Trophoblast cell (in vitro differentiated cells and primary cell): ENCODE measurements at regions not wholly inside any gene's neighbourhood (a gene's known extent, or its start where the extent isn't known, plus 50 kb on each side); places are given as distances from the start of the nearest gene placed in this dataset.

Experiments
- DNase-seq, 2 donors: peaks; one replicate each; pipeline ENCODE4 v3.0.0-alpha.2; 2016
- H2AFZ ChIP-seq: 2 replicates; pipeline ENCODE4 v1.6.1; 2013; ENCODE audit warnings: low read length, moderate library complexity, mild to moderate bottlenecking; ENCODE audit not compliant: insufficient read depth, poor library complexity
- H2AK5ac ChIP-seq: 2 replicates; pipeline ENCODE4 v1.6.1; 2013; ENCODE audit warnings: mild to moderate bottlenecking, low read length
- H2BK120ac ChIP-seq: 2 replicates; pipeline ENCODE4 v1.6.1; 2013; ENCODE audit warnings: low read length, mild to moderate bottlenecking, moderate library complexity; ENCODE audit not compliant: insufficient read depth, poor library complexity
- H2BK12ac ChIP-seq: 2 replicates; pipeline ENCODE4 v1.6.1; 2013; ENCODE audit warnings: mild to moderate bottlenecking, low read length, moderate library complexity
- H2BK5ac ChIP-seq: 2 replicates; pipeline ENCODE4 v1.6.1; 2013; ENCODE audit warnings: low read length, low read depth, moderate library complexity, mild to moderate bottlenecking; ENCODE audit not compliant: poor library complexity
- H3K14ac ChIP-seq: 2 replicates; pipeline ENCODE4 v1.6.1; 2013; ENCODE audit warnings: mild to moderate bottlenecking, low read length
- H3K18ac ChIP-seq: 2 replicates; pipeline ENCODE4 v1.6.1; 2013; ENCODE audit warnings: mild to moderate bottlenecking, low read length
- H3K23ac ChIP-seq: 2 replicates; pipeline ENCODE4 v1.6.1; 2013; ENCODE audit warnings: low read length
- H3K27ac ChIP-seq: 2 replicates; pipeline ENCODE4 v1.5.1; 2013; ENCODE audit warnings: low read depth, mild to moderate bottlenecking, inconsistent platforms, low read length, moderate library complexity
- H3K27me3 ChIP-seq: 2 replicates; pipeline ENCODE4 v1.6.1; 2013; ENCODE audit warnings: inconsistent platforms, mild to moderate bottlenecking, low read length, moderate library complexity; ENCODE audit not compliant: insufficient read depth
- H3K36me3 ChIP-seq, 2 experiments: 1 replicate in 1 of 2; 2 replicates in 1 of 2; pipeline ENCODE4 v1.6.1; 2013; ENCODE audit warnings: low read length in 2 of 2, mild to moderate bottlenecking in 2 of 2, moderate library complexity in 1 of 2; ENCODE audit not compliant: insufficient read depth in 2 of 2, control insufficient read depth in 1 of 2
- H3K4ac ChIP-seq: 2 replicates; pipeline ENCODE4 v1.6.1; 2013; ENCODE audit warnings: low read depth, mild to moderate bottlenecking, low read length, moderate library complexity
- H3K4me1 ChIP-seq, 2 experiments: 1 replicate in 1 of 2; 2 replicates in 1 of 2; pipeline ENCODE4 v1.6.1; 2013; ENCODE audit warnings: low read length in 2 of 2, mild to moderate bottlenecking in 2 of 2, moderate library complexity in 1 of 2; ENCODE audit not compliant: insufficient read depth in 2 of 2, control insufficient read depth in 1 of 2
- H3K4me2 ChIP-seq: 2 replicates; pipeline ENCODE4 v1.6.1; 2013; ENCODE audit warnings: inconsistent platforms, mild to moderate bottlenecking, low read length, moderate library complexity
- H3K4me3 ChIP-seq: 2 replicates; pipeline ENCODE4 v1.5.1; 2013; ENCODE audit warnings: mild to moderate bottlenecking, low read depth, low read length, inconsistent platforms
- H3K79me1 ChIP-seq: one replicate; pipeline ENCODE4 v1.6.1; 2013; ENCODE audit warnings: low read length
- H3K79me2 ChIP-seq: 2 replicates; pipeline ENCODE4 v1.6.1; 2013; ENCODE audit warnings: low read length, mild to moderate bottlenecking; ENCODE audit not compliant: control insufficient read depth, insufficient read depth, poor library complexity
- H3K9ac ChIP-seq: 2 replicates; pipeline ENCODE4 v1.6.1; 2013; ENCODE audit warnings: mild to moderate bottlenecking, low read length
- H3K9me3 ChIP-seq: 2 replicates; pipeline ENCODE4 v1.6.1; 2013; ENCODE audit warnings: low read depth, mild to moderate bottlenecking, control low read depth, inconsistent platforms, low read length; ENCODE audit not compliant: insufficient read depth
- H4K12ac ChIP-seq: 2 replicates; pipeline ENCODE4 v1.6.1; 2013; ENCODE audit warnings: low read depth, mild to moderate bottlenecking, low read length, moderate library complexity
- H4K8ac ChIP-seq: 2 replicates; pipeline ENCODE4 v1.6.1; 2013; ENCODE audit warnings: low read depth, mild to moderate bottlenecking, low read length, moderate library complexity
- H4K91ac ChIP-seq: one replicate; pipeline ENCODE4 v1.6.1; 2013; ENCODE audit warnings: low read depth, mild to moderate bottlenecking, low read length, moderate library complexity
- WGBS: extraction: QIAGEN DNeasy Blood & Tissue Kit; methylation state at CpG from one replicate; pipeline ENCODE4 v1.1.7; 2013; ENCODE audit warnings: missing lambda C conversion rate; ENCODE audit not compliant: insufficient read length, insufficient coverage; ENCODE audit errors: extremely low coverage; 5-methylcytosine and 5-hydroxymethylcytosine counted together

DNA sequence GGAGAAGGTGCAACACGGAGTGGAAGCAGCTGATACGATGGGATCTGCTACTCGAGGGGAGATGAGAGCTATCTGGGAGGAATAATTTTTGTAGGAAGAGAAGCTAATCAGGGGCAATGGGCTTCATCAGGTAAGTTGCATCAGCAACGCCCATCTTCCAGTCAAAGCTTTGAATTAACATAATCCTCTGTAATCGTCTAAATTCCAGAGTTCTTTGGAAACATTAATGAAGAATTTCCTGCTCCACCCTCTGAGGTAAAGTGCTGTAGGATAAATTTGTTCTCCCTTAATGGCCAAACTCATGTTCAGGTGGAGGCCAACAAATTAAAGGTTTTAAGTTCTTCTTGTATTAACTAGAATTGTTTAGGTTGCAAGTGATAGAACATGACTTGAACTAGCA, 94.0 kb upstream of the KAZN start:
- H3K27me3 ChIP-seq: no peaks in the 10 kb centered on the region
- H3K79me1 ChIP-seq: no peaks in the 10 kb centered on the region
- no peak overlapping the region for H4K91ac ChIP-seq
- H2AK5ac ChIP-seq: no peak overlapping the region
- no peaks in the 10 kb centered on the region for H3K79me2 ChIP-seq
- H3K4me1 ChIP-seq: no peaks in the 10 kb centered on the region
- H3K14ac ChIP-seq: no peak overlapping the region
- WGBS: no CpG with 5 or more reads among the region's 5 CpGs
- no peak overlapping the region for H2BK12ac ChIP-seq
- no peak overlapping the region for H3K4me2 ChIP-seq
- no peak overlapping the region for H3K23ac ChIP-seq
- no peak overlapping the region for H3K27ac ChIP-seq
- no peak overlapping the region for H3K18ac ChIP-seq
- H3K36me3 ChIP-seq: no peaks in the 10 kb centered on the region
- H3K4ac ChIP-seq: no peak overlapping the region
- H3K9ac ChIP-seq: no peak overlapping the region
- H3K9me3 ChIP-seq: no peaks in the 10 kb centered on the region
- H4K8ac ChIP-seq: no peak overlapping the region
- no peak overlapping the region for H3K4me3 ChIP-seq
- no peak overlapping the region for H4K12ac ChIP-seq
- DNase-seq: no peak
- H2BK120ac ChIP-seq: no peak overlapping the region
- no peak overlapping the region for H2BK5ac ChIP-seq
- no peak overlapping the region for H2AFZ ChIP-seq

GRCh38 chr1:14506471-14507255, 91.8 kb upstream of the KAZN start:
- WGBS: no CpG with 5 or more reads among the region's 11 CpGs
- no peak overlapping the region for H3K23ac ChIP-seq
- H4K91ac ChIP-seq: no peak overlapping the region
- H4K8ac ChIP-seq: no peak overlapping the region
- H2AK5ac ChIP-seq: no peak overlapping the region
- no peak overlapping the region for H4K12ac ChIP-seq
- H3K79me1 ChIP-seq: no peaks in the 10 kb centered on the region
- no peak overlapping the region for H3K14ac ChIP-seq
- no peak overlapping the region for H3K4me3 ChIP-seq
- no peak overlapping the region for H2BK120ac ChIP-seq
- H3K9ac ChIP-seq: no peak overlapping the region
- H3K4me2 ChIP-seq: no peak overlapping the region
- no peak for DNase-seq
- H3K36me3 ChIP-seq: no peaks in the 10 kb centered on the region
- H2BK5ac ChIP-seq: no peak overlapping the region
- no peak overlapping the region for H3K27ac ChIP-seq
- no peak overlapping the region for H3K18ac ChIP-seq
- no peaks in the 10 kb centered on the region for H3K9me3 ChIP-seq
- H3K4ac ChIP-seq: no peak overlapping the region
- no peak overlapping the region for H2AFZ ChIP-seq
- no peak overlapping the region for H2BK12ac ChIP-seq
- no peaks in the 10 kb centered on the region for H3K27me3 ChIP-seq
- no peaks in the 10 kb centered on the region for H3K4me1 ChIP-seq
- no peaks in the 10 kb centered on the region for H3K79me2 ChIP-seq

DNA sequence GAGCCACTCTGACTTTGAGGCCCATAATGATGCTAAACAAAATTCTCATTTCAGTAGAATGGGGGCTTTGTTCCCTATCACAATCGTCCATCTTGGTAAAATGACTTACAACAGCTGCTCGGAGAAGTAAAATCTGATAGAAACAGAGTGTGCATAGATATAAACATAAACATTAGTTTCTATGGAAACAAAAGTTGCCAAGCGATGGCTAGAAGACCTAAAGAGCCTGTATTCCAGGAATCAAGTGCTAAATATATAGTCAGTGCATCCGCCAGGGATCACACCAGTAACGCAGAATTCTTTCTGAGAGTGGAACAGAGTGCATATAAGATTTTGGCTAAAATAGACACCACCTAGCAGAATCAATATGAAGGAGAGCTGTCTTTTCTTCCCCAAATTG, 91.2 kb upstream of the KAZN start:
- H3K79me1 ChIP-seq: no peaks in the 10 kb centered on the region
- no peak overlapping the region for H3K4ac ChIP-seq
- no peak overlapping the region for H4K12ac ChIP-seq
- H3K4me2 ChIP-seq: no peak overlapping the region
- no peak overlapping the region for H2BK12ac ChIP-seq
- H4K91ac ChIP-seq: no peak overlapping the region
- H3K9me3 ChIP-seq: no peaks in the 10 kb centered on the region
- no peak overlapping the region for H3K9ac ChIP-seq
- no peaks in the 10 kb centered on the region for H3K79me2 ChIP-seq
- peak in 1 of 2 donors; percentile 81 for DNase-seq
- H3K4me3 ChIP-seq: no peak overlapping the region
- H2BK5ac ChIP-seq: no peak overlapping the region
- no peaks in the 10 kb centered on the region for H3K4me1 ChIP-seq
- no peaks in the 10 kb centered on the region for H3K27me3 ChIP-seq
- H3K36me3 ChIP-seq: no peaks in the 10 kb centered on the region
- H2AFZ ChIP-seq: no peak overlapping the region
- no CpG with 5 or more reads among the region's 5 CpGs for WGBS
- H3K18ac ChIP-seq: no peak overlapping the region
- no peak overlapping the region for H3K23ac ChIP-seq
- no peak overlapping the region for H4K8ac ChIP-seq
- H3K27ac ChIP-seq: no peak overlapping the region
- H2BK120ac ChIP-seq: no peak overlapping the region
- no peak overlapping the region for H2AK5ac ChIP-seq
- no peak overlapping the region for H3K14ac ChIP-seq

DNA sequence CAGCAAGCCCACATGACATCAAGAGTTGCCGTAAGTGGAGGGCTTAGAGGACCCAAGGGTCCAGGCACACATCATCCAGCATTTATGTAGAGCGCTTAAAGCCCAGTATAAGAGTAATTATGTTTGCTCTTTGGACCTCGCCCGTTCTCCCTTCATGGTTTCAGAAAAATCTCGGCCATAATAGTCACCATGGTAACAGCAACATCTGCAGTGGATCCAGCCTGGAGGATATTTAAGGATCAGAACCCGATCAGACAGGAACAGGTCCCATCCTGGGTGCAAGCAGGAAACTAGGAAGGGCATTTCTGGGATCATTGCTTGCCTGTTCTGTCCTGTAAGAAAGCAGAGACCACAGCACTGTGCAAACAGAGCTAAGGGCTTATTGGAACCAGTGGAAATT, 89.9 kb upstream of the KAZN start:
- H3K79me2 ChIP-seq: no peaks in the 10 kb centered on the region
- no peak overlapping the region for H2BK120ac ChIP-seq
- no peak overlapping the region for H3K27ac ChIP-seq
- no peak overlapping the region for H3K23ac ChIP-seq
- no peak overlapping the region for H4K12ac ChIP-seq
- H3K79me1 ChIP-seq: no peaks in the 10 kb centered on the region
- no peak for DNase-seq
- H4K8ac ChIP-seq: no peak overlapping the region
- H3K36me3 ChIP-seq: no peaks in the 10 kb centered on the region
- no peak overlapping the region for H2BK5ac ChIP-seq
- H3K4me3 ChIP-seq: no peak overlapping the region
- H3K4me2 ChIP-seq: no peak overlapping the region
- no peak overlapping the region for H3K18ac ChIP-seq
- no peak overlapping the region for H3K14ac ChIP-seq
- H3K9ac ChIP-seq: no peak overlapping the region
- WGBS: no CpG with 5 or more reads among the region's 6 CpGs
- H3K4ac ChIP-seq: no peak overlapping the region
- no peaks in the 10 kb centered on the region for H3K9me3 ChIP-seq
- no peak overlapping the region for H4K91ac ChIP-seq
- H3K4me1 ChIP-seq: no peaks in the 10 kb centered on the region
- no peak overlapping the region for H2BK12ac ChIP-seq
- H2AK5ac ChIP-seq: no peak overlapping the region
- H2AFZ ChIP-seq: no peak overlapping the region
- H3K27me3 ChIP-seq: no peaks in the 10 kb centered on the region
